Activated T-cell treated with anti-CD3 and anti-CD28 coated beads, Interleukin-2, amount 50 U/mL, for 48 hours (primary cell): ENCODE measurements at regions not wholly inside any gene's neighbourhood (a gene's known extent, or its start where the extent isn't known, plus 50 kb on each side); places are given as distances from the start of the nearest gene placed in this dataset.
"Not testable (repeated sequence)": the region's sequence is repeated elsewhere in the genome, so short reads cannot be mapped to it uniquely, and the experiment has no call there.

Experiments used
- DNase-seq, 2 experiments: peaks; one replicate each; pipeline ENCODE4 v3.0.0-alpha.2; 2020

- DNase-seq = no peak
Measured at GRCh38 chr2:136323195-136323594, 205.2 kb upstream of the CXCR4 start.

GRCh38 chr2:136322428-136322827, 204.5 kb upstream of the CXCR4 start:
- DNase-seq = no peak

- DNase-seq = no peak
Measured at GRCh38 chr2:136319651-136320050, 201.7 kb upstream of the CXCR4 start.

- DNase-seq = peak; percentile 63 to 64
Measured at GRCh38 chr2:136319237-136319636, 201.3 kb upstream of the CXCR4 start.

DNA sequence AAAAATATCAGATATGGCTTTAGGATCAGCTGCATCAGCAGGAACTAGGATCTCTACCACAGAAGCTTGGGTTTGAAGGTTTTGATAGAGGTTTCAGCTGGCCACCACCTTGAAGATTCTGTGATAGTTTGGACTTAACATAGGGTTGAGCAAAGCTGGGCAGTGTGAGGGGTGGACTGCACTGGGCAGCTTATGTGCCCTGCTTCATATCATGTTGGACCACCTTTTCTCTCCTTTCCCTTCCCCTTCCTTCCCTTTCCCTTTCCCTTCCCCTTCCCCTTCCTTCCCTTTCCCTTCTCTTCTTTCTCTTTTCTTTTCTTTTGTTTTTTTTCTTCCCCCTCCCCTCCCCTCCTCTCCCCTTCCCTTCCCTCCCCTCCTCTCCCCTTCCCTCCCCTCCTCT, 196.3 kb upstream of the CXCR4 start:
- no peak for DNase-seq

DNA sequence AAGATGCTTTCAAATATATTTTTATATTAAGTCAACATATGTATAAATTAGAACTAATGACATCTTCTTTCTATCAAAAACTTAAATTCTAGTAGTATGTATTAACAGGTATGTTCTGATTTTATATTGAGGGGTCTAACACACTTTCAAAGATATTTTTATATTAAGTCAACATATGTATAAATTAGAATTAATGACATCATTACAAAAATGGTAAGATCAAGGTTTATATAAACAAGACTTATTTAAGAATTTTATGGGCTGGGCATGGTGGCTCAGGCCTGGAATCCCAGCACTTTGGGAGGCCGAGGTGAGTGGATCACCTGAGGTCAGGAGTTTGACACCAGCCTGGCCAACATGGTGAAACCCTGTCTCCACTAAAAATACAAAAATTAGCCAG, 194.6 kb upstream of the CXCR4 start:
- DNase-seq = not testable (repeated sequence)

DNA sequence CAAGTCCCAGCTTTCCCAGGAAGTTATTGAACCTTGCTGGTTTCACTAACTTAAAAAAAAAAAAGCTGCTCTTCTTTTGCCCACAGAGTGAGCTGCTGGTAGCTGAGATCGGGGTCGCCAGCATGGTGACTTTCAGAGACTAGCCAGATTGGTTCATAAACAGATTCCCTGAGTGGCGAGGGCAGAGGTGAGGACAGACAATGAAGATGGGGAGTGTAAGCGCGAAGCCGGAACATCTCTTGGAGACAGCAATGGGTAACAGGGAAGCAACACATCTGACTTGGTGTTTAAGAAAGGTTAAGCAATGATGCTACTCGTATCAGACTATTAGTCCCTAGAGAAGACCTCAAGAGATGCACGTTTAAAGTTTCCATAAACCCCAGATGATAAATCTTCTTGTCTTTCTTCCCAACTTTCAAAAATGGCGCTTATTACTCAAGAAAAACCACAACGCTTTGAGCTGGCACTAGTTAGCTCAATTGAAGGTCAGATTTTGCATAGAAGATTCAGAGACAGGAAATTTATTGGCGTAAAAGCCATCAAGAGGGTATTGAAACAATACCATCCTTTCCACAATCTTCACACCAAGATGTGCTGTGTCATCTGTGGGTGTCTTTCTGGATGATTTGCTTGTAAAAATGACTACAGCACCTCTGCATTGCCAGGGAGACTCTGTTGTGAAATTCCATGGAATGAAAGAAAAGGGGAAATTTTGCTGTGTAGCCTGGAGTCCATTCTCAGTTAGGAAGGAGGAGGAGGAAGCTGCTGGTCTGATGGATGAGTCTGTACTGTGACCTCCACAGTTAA, 193.1 kb upstream of the CXCR4 start:
- DNase-seq = peak; percentile 69

DNA sequence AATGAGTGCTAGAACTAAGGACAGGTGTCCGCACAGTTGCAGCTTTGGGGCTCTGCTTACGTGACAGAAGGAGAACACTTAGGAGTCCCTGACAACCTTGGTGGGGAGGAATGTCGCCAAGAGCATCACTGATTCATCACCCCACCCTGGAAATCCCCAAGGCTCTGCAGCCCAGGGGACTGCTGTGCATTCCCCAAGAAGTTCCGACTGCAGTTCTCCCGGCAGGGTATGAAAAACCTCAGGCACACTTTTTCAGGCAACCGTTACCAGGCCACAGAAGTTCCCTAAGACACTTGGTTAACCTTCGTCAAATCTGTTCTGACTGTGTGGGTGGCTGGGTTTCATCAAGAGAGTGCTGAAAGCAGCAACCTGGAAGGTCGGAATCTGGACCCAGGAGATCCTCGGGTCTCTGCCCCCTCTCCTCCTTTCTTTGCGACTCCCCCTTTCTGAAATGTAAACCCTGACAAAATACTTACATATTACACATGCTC, 192.1 kb upstream of the CXCR4 start:
- peak; percentile 73 for DNase-seq

- DNase-seq = no peak
Measured at GRCh38 chr2:136308611-136309010, 190.7 kb upstream of the CXCR4 start.

DNA sequence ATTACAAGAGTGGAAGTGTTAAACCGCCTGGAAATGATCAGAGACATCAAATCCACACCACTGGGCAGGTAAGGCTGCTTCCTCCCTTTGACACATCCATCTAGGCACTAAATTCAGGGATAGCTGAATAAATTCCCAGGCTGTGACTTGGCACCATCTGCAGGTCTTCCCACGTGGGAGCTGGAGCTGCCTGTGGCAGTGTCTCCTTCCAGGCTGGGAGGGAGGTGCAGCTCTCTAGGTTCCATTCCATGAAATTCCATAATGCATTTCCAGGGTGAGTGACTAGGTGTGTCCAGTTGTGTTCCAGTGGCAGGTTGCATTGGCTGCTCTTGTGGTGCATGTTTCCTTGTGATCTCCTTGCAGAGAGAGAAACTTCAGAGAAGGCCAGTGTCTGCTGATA, 188.9 kb upstream of the CXCR4 start:
- DNase-seq = no peak

GRCh38 chr2:136305517-136306192, 187.7 kb upstream of the CXCR4 start:
- DNase-seq = peak; percentile 73 to 78

- no peak for DNase-seq
Measured at GRCh38 chr2:136301006-136301405, 183.1 kb upstream of the CXCR4 start.

- DNase-seq = no peak
Measured at GRCh38 chr2:136298631-136299030, 180.7 kb upstream of the CXCR4 start.

DNA sequence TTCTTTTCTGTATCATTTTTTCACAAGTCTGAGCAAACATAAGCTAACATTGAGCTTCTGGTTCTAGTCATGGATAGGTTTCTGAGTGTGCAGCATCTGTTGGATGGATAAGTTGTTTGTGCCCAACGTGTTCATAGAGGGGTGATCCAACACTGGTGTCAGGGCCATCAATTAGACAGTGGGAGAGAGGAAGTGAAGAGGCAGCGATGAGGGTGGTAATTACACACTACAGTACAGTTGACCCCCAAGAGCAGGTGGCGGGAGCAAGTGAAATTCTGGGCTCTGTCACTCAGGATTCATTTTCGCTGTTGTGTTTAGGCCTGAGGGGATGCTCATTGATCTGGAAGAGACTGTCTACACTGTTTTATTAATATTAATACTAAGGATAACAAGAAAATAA, 180.0 kb upstream of the CXCR4 start:
- DNase-seq = no peak

- DNase-seq = no peak
Measured at GRCh38 chr2:136297312-136297711, 179.4 kb upstream of the CXCR4 start.

- DNase-seq = no peak
Measured at GRCh38 chr2:136295168-136295567, 177.2 kb upstream of the CXCR4 start.

- no peak for DNase-seq
Measured at GRCh38 chr2:136291871-136292270, 173.9 kb upstream of the CXCR4 start.

DNA sequence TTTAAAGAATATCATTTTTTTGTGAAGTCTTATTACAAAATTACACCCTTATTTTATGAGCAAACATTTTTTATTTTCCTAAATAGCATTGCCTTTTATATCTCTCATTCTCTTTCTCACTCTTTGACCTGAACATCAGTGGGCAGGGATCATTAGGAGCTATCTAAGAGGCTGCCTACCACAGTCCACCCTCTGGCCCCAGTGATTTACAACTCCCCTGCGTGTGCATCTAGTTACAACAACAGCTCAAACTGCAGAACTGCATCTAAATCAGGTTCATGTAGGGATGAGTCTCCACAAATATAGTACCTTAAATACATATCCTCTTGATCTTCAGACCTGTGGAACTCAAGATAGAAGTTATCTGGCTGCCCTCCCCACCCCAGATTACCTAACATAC, 172.4 kb upstream of the CXCR4 start:
- DNase-seq = no peak

DNA sequence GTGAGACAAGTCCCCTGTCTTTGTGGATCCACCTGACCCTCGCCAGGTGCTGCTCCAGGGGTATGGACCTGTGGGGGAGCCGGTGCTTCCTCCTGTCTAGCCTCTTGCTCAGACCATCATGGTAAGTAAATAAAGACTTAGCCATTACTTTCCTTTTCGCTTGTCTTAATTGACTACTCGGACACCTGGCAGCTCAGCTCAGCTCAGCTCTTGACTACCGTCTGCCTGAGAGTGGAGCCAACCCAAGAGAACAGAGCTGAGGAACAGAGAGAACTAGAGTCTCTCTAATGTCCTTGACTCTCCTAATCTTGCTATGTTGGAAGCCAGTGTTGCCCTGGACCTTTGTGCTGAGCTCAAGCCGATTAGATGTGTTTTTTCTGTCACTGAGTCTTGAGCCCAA, 170.3 kb upstream of the CXCR4 start:
- DNase-seq = no peak

DNA sequence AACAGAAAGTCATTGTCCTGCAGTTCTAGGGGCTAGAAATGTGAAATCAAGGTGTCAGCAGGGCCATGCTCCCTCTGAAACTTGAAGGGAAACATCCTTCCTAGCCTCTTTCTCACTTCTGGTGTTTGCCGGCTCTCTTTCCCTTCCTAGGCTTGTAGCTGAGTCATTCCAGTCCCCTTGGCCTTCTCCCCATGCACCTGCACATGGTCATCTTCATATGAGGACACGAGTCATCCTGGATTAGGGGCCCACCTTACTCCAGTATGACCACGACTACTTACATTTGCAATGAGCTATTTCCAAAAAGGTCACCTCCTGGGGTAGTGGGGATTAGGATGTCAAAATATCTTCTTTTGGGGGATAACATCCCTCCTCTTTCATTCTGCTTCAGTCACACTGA, 168.5 kb upstream of the CXCR4 start:
- no peak for DNase-seq

GRCh38 chr2:136284226-136285119, 166.5 kb upstream of the CXCR4 start:
- DNase-seq = no peak

DNA sequence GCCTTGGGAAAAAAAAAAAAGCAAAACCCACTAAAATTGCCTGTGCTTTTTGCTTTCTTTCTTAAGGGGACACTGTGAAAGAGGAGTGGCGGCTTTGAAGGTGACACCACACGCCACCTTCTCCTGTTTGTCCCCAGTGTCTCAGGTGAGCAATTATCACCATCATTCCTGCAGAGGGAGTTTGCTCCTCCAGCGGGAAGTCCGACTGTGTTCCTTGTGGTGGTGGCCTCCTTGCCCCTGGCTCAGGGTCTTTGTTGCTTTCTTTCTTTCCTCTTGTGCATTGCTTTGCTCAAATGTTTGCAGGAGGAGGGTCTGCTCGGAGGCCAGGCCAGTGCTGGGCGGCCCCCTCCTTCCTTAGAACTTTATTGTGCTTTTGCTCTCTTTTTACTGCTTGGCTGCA, 164.3 kb upstream of the CXCR4 start:
- no peak for DNase-seq
